Gastroesophageal sphincter (tissue), 4 donors: ENCODE measurements at regions not wholly inside any gene's neighbourhood (a gene's known extent, or its start where the extent isn't known, plus 50 kb on each side); places are given as distances from the start of the nearest gene placed in this dataset.

Experiments
- ATAC-seq: fragments of 150-250 bp; one replicate; pipeline ENCODE4 v1.9.1; 2016; ENCODE audit warnings: mild to moderate bottlenecking, moderate library complexity
- H3K27ac ChIP-seq, 4 donors: fragments of 200-600 bp; sonication (generic) in 3 of 4; 1 replicate in 3 of 4; 2 replicates in 1 of 4; pipeline ENCODE4 v1.5.1; 2016 to 2019
- H3K27me3 ChIP-seq: fragments of 200-600 bp; sonication (generic); one replicate; pipeline ENCODE4 v1.5.1; 2019
- H3K36me3 ChIP-seq, 2 donors: fragments of 200-600 bp; sonication (generic); one replicate each; pipeline ENCODE4 v1.5.1; 2019; ENCODE audit warnings: control low read depth in 1 of 2
- H3K4me1 ChIP-seq, 3 donors: fragments of 200-600 bp; sonication (generic); 1 replicate in 2 of 3; 2 replicates in 1 of 3; pipeline ENCODE4 v1.5.1; 2016 to 2019; ENCODE audit warnings: control low read depth in 2 of 3
- H3K4me3 ChIP-seq, 2 donors: fragments of 200-600 bp; sonication (generic); one replicate each; pipeline ENCODE4 v1.5.1; 2019; ENCODE audit warnings: mild to moderate bottlenecking in 1 of 2, moderate library complexity in 1 of 2
- H3K9me3 ChIP-seq, 3 donors: fragments of 200-600 bp; sonication (generic); one replicate each; pipeline ENCODE4 v1.5.1; 2017 to 2019; ENCODE audit warnings: control low read depth in 2 of 3
- EP300 ChIP-seq: sonication (generic); formaldehyde crosslinking; IDR thresholded peaks from one replicate; pipeline ENCODE4 v1.6.1; 2017; ENCODE audit warnings: antibody characterized with exemption, mild to moderate bottlenecking
- POLR2A ChIP-seq, 2 donors: fragments of 450-650 bp; IDR thresholded peaks; one replicate each; pipeline ENCODE4 v1.6.1; 2017; ENCODE audit warnings: antibody characterized with exemption in 2 of 2, mild to moderate bottlenecking in 2 of 2, moderate library complexity in 1 of 2
- POLR2AphosphoS5 ChIP-seq: sonication (generic); formaldehyde crosslinking; IDR thresholded peaks from one replicate; pipeline ENCODE4 v1.6.1; 2017; ENCODE audit warnings: antibody characterized with exemption
- WGBS, 2 donors: methylation state at CpG; one replicate each; pipeline ENCODE4 v1.1.5; 2018; ENCODE audit warnings: low coverage in 1 of 2; 5-methylcytosine and 5-hydroxymethylcytosine counted together
- TF ChIP-seq, protein P1 (sequence below), 4 experiments: fragments of 200-600 bp in 2 of 4; fragments of 450-650 bp in 2 of 4; sonication (generic) in 1 of 4; IDR thresholded peaks; one replicate each; pipeline ENCODE4 v1.5.1; 2017 to 2019; ENCODE audit warnings: antibody characterized with exemption in 4 of 4, mild to moderate bottlenecking in 2 of 4, moderate library complexity in 2 of 4

DNA sequence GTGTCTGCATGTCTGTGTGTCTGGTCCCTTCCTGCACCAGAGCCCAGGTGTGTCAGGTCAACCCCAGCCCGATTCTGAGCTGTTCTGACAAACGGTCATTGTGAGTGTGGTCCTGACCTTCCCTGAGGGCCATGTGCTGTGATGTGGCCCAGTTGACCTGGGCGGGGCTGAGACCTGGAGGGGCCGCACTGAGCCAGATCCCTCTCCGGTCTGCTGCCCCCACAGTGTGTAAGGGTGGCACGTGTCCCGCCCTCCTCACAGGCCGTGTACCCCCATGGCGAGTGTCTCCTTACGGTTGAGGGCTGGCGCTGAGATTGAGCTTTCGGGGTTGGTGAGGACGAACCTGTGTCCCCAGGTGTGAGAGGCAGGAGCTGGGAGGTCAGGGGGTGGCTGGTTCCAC, 136.5 kb downstream of the MRPL36 start:
- ATAC-seq = no peak
- WGBS, 2 donors = 35% methylated on average over 2 of the region's 13 CpGs; no CpG with 5 or more reads in 1 of the 2 donors
- TF ChIP-seq POLR2AphosphoS5 (no peak), POLR2A (IDR thresholded peaks at IDR 0.05) (no peak), EP300 (no peak)
- TF ChIP-seq, protein P1, sequence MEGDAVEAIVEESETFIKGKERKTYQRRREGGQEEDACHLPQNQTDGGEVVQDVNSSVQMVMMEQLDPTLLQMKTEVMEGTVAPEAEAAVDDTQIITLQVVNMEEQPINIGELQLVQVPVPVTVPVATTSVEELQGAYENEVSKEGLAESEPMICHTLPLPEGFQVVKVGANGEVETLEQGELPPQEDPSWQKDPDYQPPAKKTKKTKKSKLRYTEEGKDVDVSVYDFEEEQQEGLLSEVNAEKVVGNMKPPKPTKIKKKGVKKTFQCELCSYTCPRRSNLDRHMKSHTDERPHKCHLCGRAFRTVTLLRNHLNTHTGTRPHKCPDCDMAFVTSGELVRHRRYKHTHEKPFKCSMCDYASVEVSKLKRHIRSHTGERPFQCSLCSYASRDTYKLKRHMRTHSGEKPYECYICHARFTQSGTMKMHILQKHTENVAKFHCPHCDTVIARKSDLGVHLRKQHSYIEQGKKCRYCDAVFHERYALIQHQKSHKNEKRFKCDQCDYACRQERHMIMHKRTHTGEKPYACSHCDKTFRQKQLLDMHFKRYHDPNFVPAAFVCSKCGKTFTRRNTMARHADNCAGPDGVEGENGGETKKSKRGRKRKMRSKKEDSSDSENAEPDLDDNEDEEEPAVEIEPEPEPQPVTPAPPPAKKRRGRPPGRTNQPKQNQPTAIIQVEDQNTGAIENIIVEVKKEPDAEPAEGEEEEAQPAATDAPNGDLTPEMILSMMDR (IDR thresholded peaks at IDR 0.05) = no peak

DNA sequence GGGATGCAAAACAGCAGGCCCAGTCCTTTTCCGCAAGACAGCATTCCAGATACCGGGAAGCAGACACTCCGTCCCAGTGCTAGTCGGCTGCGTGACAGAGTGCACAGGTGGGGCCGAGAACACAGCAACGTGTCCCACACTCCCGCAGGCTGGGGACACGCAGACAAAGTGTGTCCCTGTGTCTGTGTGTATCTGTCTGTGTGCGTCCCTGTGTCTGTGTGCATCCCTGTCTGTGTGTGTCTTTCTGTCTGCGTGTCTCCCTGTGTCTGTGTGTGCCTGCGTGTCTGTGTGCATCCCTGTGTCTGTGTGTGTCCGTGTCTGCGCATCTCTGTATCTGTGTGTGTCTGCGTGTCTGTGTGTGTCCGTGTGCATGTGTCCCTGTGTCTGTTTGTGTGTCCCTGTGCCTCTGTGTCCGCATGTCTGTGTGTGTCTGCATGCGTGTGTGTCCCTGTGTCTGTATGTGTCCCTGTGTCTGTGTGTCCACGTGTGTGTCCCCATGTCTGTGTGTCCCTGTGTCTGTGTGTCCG, 137.0 kb downstream of the MRPL36 start:
- Histone ChIP-seq H3K9me3 (no peaks in the 10 kb centered on the region), H3K27me3 (peaks cover 95% of the 10 kb centered on the region), H3K4me1 (peaks cover 0 to 13% (median 4%) of the 10 kb centered on the region in 3 donors), H3K4me3 (no peak overlapping the region), H3K27ac (no peak overlapping the region), H3K36me3 (no peaks in the 10 kb centered on the region)
- WGBS, 2 donors = 77% methylated on average over 9 of the region's 20 CpGs; no CpG with 5 or more reads in 1 of the 2 donors
- TF ChIP-seq EP300 (no peak), POLR2AphosphoS5 (no peak), POLR2A (IDR thresholded peaks at IDR 0.05) (no peak)
- no peak for ATAC-seq

More for the DNA sequence above, 136.5 kb downstream of the MRPL36 start:
- Histone ChIP-seq H3K4me3 (no peak overlapping the region), H3K9me3 (no peaks in the 10 kb centered on the region), H3K27me3 (peaks cover 95% of the 10 kb centered on the region), H3K4me1 (peaks cover 0 to 17% (median 4%) of the 10 kb centered on the region in 3 donors), H3K36me3 (no peaks in the 10 kb centered on the region), H3K27ac (no peak overlapping the region)

DNA sequence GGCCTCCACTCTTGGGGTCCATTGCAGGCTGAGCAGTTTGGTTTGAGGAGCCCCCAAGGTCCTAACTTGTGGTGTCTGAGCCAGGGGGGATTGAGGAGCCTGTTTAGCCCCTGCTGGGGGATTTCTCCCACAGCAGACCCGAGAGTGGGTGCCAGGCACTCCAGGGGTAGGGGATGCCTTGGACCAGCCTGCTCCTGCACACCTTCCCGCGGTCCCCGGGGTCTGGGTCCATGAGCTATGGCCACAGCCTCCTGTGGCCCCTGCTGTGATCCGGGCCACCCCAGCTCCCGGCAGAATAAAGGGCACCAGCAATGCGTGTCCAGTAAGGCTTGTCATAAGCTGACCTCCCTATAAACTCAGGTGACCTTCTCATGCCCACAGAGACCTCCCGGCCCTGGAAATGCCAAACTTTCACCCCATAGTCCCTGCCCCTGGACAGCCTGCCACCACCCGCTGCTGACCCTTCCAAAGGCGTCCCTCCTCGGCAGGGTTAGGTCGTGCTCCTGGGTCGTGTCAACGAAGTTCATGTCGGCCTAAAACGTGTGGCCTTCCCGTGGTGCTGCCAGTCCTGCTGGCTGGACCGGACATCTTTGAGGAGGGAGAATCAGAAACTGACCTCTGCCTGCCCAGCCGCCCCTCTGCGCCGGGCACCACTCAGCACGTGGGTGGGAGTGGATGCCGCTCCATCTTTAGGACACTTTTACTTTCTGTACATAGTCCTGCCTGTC, 137.6 kb downstream of the MRPL36 start:
- ATAC-seq = no peak
- peaks cover 0 to 6% (median 4%) of the 10 kb centered on the region in 3 donors for H3K4me1 ChIP-seq
- TF ChIP-seq POLR2A (IDR thresholded peaks at IDR 0.05) (no peak), POLR2AphosphoS5 (no peak), EP300 (no peak)
- TF ChIP-seq, protein P1 (IDR thresholded peaks at IDR 0.05) = no peak
- H3K27ac ChIP-seq = no peak overlapping the region
- no peaks in the 10 kb centered on the region for H3K36me3 ChIP-seq
- no peaks in the 10 kb centered on the region for H3K9me3 ChIP-seq
- WGBS, 2 donors = 72 to 89% methylated on average over 5 to 13 of the region's 23 CpGs
- peaks cover 95% of the 10 kb centered on the region for H3K27me3 ChIP-seq
- no peak overlapping the region for H3K4me3 ChIP-seq

DNA sequence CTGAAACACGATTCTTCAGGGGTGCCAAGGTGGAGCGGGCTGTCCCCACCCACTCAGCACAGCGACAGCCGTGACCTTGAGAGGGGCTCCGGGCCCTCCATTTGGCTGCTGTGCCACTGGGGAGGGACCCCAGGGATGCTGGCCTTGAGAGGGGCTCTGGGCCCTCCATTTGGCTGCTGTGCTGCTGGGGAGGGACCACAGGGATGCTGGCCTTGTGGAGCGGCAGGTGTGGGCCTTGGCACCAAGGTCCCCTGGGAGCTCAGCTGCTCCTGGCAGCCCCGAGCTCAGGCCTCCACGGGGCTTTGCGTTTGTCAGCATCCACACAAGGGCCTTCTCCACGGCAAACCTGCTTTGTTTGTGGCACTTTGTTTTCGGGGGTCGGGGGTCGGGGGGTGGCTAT, 137.6 kb upstream of the LPCAT1 start:
- TF ChIP-seq POLR2A (IDR thresholded peaks at IDR 0.05) (no peak), POLR2AphosphoS5 (no peak), EP300 (no peak)
- TF ChIP-seq, protein P1 (IDR thresholded peaks at IDR 0.05) = no peak
- no peak overlapping the region for H3K4me3 ChIP-seq
- 60% methylated on average over 2 of the region's 13 CpGs; no CpG with 5 or more reads in 1 of the 2 donors for WGBS, 2 donors
- H3K36me3 ChIP-seq = no peaks in the 10 kb centered on the region
- no peaks in the 10 kb centered on the region for H3K9me3 ChIP-seq
- no peak for ATAC-seq
- H3K27me3 ChIP-seq = peaks cover 95% of the 10 kb centered on the region
- no peak overlapping the region for H3K27ac ChIP-seq
- H3K4me1 ChIP-seq = no peaks in the 10 kb centered on the region

DNA sequence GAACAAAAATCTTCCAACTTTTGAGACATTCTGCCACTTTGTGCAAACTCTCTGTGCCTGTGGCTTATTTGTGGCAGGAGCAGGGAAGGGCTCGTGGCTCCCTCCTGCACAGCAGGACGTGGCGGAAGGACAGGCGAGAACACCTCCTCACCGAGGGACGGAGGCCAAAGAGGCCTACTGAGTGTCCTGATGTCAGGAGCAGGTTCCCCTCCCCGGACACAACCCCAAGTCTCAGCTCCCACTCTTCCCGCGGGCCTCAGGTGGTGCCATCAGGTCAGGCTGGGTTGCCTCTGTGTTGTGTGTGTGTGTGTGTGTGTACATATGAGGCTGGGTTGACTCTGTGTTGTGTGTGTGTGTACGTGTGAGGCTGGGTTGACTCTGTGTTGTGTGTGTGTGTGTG, 136.8 kb upstream of the LPCAT1 start:
- ATAC-seq = no peak
- 40% methylated on average over 1 of the region's 10 CpGs; no CpG with 5 or more reads in 1 of the 2 donors for WGBS, 2 donors
- Histone ChIP-seq H3K27me3 (peaks cover 95% of the 10 kb centered on the region), H3K4me1 (no peaks in the 10 kb centered on the region), H3K4me3 (no peak overlapping the region), H3K27ac (no peak overlapping the region), H3K9me3 (no peaks in the 10 kb centered on the region), H3K36me3 (no peaks in the 10 kb centered on the region)
- TF ChIP-seq, protein P1 (IDR thresholded peaks at IDR 0.05) = no peak
- TF ChIP-seq EP300 = no peak
